HG03196 (cell line): ENCODE measurements at regions not wholly inside any gene's neighbourhood (a gene's known extent, or its start where the extent isn't known, plus 50 kb on each side); places are given as distances from the start of the nearest gene placed in this dataset.
A peak's percentile ranks its signal among the peaks of the same experiment; 100 is the strongest.

Experiments
- ATAC-seq: cut with Tn5 transposase; IDR thresholded peaks from one replicate; pipeline ENCODE4 v1.9.1; 2021; ENCODE audit not compliant: unreplicated experiment

GRCh38 chr4:67125636-67126514 lies 419.4 kb downstream of the CENPC start:
- ATAC-seq, result no peak

DNA sequence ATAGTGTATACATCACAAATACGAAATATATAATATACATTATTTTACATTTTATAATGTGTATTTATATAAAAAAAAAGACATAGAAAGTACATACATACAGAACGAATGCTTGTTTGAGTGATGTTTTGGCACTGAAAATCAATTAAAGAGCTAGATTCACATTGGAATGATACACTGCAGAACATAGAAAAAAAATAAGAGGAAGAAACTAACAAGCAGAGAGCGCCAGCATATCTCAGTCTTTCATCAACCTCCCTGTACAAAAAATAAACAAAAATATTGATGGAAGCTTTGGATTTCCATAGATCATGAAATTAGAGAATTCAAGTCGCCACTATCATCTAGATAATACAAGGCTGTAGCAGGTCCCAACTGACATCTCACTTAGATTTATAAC lies 420.6 kb downstream of the CENPC start:
- ATAC-seq, result no peak

- ATAC-seq, result no peak
These were observed 423.3 kb downstream of the CENPC start for GRCh38 chr4:67122029-67122428.

GRCh38 chr4:67120369-67120768 lies 424.9 kb downstream of the CENPC start:
- ATAC-seq, result no peak

DNA sequence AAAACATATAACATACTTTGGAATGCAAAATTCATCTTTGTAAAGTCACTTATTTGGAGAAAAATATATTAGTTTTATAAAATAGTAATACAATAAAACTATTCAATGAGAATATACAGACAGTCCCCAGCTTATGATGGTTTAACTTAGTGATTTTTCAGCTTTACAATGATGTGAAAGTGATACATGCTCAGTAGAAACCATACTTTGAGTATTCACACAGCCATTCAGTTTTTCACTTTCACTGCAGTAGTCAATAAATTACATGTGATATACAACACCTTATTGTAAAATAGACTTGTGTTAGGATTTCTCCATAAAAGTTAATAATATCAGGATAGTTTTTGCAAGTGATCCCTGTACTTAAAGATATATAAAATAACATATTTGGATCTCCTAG lies 436.0 kb downstream of the CENPC start:
- no peak for ATAC-seq

DNA sequence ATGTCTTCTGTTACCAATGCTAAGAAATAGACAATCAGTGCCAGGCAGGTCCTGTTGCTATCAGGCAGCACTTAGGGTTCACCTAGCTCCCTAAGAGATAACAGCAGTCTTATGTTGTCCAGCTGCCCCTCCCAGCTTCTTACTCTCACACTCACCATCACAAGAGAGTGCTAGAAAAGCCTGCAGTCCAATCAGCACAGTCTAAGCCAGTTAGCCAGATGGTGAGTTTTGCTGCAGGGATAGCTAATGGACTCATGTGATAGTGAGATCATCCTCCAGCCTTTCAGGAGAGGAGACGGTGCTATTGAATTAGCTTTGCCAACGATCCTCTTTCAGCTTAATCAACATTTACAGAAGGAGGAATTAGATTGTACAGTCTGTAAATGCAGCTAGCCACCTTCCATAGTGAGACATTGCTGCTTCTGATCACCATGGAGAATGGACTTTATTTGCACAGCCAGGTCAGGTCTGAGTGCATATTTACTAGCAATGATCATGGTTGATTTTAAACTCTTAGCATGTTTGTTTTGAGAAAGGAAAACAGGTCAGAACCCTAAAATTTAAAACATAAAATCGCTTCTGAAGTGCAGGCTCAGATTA lies 438.3 kb downstream of the CENPC start:
- ATAC-seq, result no peak

- no peak for ATAC-seq
These were observed 441.2 kb downstream of the CENPC start for GRCh38 chr4:67104145-67104544.

DNA sequence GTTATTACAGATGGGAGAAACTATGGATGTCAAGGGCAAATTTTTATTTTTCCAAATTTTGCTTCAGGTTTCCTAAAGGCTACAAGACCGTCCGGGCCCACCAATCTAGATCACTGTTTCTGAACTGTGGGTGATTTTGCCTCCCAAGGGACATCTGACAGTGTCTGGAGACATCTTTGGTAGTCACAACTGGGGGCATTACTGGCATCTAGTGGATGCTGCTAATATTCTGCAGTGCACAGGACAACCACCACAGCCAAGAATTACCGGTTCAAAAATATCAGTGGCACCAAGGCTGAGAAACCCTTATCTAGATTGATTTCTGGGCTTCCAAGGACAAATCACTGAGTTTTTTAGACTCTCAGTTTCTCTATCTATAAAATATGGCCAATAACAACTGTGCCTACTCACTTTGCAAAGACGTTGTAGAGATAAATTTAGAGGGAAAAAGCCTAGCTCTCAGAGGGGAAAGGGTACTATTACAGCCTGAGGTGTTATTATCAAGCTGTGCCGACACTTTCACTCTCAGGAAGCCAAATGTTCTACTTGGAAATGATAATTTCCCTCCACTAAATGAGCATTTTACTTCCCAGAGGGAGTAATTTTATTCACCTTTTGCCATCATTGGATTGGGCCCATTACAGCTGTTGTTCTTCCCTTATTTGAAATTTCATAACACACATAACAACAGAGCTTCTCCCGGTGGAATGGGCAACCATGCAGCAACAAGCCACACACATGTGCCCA lies 442.1 kb downstream of the CENPC start:
- no peak for ATAC-seq

DNA sequence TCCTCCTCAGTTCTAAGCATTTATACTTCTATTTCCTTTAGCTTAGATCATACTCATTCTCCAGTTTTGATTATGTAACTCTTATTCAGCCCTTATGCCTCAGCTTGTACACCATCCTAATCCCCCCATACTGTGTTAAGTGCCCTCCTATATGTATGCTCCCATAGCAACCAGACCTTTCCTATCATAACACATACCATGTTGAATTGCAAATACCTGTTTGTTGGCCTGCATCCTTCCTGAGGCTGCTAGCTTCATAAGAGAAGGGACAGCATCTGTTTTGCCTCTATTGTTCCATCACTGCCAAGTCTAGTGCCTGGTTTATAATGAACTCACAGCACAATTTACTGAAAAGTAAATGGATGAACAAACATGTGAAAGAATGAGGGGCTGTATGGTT lies 443.7 kb downstream of the CENPC start:
- ATAC-seq, result no peak

- no peak for ATAC-seq
These were observed 453.0 kb downstream of the CENPC start for GRCh38 chr4:67092351-67092750.

GRCh38 chr4:67091673-67092072 lies 453.6 kb downstream of the CENPC start:
- ATAC-seq, result no peak

- ATAC-seq, result peak; percentile 72
These were observed 457.4 kb downstream of the CENPC start for GRCh38 chr4:67087897-67088296.

DNA sequence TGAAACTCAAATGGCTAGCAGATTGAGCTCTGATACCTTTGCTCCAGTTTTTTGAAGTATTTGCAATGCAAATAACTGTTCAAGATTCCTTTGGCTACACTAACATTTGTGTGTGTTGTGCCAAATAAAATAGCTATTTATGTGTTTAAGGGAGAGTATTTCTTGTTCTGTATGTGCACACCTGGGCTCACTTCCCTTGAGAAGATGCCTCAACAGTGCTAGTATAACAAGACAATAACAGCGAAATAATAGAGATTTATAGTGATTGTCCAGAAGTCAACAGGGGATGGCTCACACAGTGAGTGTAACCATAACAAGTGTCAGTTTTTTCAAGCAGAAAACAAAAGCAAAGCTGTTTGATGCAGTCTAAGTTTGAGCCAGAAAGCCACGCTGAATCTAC lies 460.5 kb downstream of the CENPC start:
- ATAC-seq, result no peak

GRCh38 chr4:67083496-67083895 lies 461.8 kb downstream of the CENPC start:
- no peak for ATAC-seq

- no peak for ATAC-seq
These were observed 462.6 kb downstream of the CENPC start for GRCh38 chr4:67082746-67083145.

- no peak for ATAC-seq
These were observed 465.2 kb downstream of the CENPC start for GRCh38 chr4:67080046-67080557.

DNA sequence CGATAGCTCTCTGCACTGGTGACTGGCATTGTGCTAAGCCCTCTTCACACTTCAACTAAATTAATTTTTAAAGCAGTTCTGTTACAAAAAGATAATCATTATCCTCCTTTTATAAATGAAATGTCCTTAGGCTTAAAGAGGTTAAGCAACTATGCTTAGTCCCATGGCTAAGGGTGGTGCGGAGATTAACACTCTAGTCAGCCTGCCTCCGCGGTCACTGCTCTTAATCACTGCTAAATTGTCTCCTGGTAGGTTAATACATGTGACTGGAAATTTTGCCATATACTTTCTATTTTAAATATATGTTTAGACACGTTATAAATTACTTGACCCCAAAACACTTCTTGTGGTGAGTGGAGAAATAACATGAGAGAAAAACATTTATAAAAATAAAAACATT lies 473.7 kb downstream of the CENPC start:
- no peak for ATAC-seq

- ATAC-seq, result no peak
These were observed 490.0 kb downstream of the CENPC start for GRCh38 chr4:67055319-67055718.

DNA sequence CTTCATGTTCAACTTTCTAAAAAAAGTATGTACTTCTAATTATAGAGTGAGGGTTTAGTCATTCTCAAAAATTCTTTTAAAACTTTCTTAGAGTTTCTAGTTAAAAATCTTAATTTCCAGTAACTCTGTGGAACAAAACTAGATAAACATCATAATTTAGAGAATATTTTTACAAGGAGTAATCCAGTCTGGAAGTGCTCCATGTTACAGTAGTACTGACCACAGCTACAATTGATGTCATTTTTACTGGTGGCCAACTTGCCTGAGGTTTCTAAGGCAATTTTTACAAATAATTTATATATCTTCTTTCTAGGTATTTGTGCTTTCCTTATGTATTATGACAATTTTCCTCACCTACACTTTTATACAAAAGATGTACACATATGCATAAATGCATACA lies 490.4 kb downstream of the CENPC start:
- no peak for ATAC-seq

DNA sequence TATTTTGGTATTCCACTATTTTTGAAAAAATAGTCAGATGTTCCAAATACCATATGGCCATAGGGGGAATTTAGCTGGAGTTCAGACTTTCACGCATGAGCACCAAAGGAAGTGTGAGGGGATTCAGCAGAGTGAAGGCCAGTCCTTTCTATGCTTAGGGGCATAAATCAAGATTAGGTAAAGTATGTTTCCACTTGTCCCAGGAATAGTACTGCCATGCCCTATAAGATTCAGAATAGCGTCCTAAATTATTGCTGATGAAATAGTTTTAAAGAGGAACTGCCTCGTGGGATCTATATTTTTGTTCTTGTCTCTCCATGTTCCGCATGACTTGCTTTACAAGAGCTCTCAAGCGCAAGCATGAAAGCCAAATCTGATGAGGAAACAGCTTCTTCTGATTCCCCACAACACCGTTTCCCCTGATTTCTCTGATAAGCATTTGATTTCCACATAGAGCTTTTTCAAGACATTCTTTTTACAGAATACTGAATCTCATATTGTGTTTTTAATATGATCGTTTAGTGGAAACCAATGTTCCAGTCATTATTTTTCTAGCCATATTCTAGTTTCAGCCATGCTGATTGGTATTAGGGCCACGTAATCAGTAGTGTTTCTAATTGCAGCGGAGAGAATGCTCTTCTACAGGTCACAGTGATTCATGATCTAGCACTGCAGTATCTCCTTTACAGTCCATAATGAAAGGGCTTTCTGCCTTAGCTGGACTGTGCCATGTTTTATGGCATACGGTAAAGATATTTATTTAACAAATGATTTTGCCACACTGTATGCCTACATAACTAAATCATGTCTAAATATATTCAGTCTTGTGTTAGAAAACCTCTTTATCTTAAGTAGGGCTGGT lies 492.3 kb downstream of the CENPC start:
- ATAC-seq, result no peak
